CD4-positive, alpha-beta T cell treated with Interleukin-6 at 100 ng/mL for 8 hours (primary cell): ENCODE measurements at regions not wholly inside any gene's neighbourhood (a gene's known extent, or its start where the extent isn't known, plus 50 kb on each side); places are given as distances from the start of the nearest gene placed in this dataset.

ENCODE experiments used
- DNase-seq: peaks from one replicate; pipeline ENCODE4 v3.0.0-alpha.2; 2020; ENCODE audit warnings: mixed read lengths, low spot score

GRCh38 chr22:27144321-27144720, 486.9 kb downstream of the MIAT start:
- no peak for DNase-seq

DNA sequence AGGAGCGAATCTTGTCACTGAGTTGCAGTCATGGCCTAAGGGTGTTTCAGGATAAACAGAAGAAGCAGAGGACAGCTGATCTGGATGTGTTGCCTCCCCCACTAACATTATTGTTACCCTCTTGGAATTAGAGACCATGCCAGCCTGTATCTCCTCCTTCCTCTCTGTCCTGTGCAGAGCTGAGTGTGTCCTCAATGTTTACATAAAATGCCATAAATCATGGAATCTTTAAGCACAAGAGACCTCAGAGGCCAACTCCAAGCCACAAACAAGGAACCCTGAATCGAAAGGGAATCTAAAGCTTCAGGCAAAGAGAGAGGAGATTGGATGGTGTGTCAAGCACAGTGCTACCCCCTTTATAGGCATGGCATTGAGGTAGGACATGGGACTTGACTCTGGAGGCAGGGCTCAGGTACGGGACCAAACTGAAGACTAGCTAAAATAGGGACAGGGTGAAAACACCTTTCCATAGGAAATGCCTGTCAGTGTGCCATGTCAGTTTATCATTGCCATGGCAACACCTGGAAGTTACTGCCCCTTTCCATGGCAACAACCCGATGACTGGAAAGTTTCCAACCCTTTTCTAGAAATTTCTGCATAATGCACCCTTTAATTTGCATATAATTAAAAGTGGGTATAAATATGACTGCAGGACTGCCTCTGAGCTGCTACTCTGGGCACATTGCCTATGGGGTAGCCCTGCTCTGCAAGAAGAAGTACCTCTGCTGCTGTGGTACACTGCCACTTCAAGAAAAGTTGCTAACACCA, 489.7 kb downstream of the MIAT start:
- no peak for DNase-seq

GRCh38 chr22:27148055-27148454, 490.7 kb downstream of the MIAT start:
- no peak for DNase-seq

DNA sequence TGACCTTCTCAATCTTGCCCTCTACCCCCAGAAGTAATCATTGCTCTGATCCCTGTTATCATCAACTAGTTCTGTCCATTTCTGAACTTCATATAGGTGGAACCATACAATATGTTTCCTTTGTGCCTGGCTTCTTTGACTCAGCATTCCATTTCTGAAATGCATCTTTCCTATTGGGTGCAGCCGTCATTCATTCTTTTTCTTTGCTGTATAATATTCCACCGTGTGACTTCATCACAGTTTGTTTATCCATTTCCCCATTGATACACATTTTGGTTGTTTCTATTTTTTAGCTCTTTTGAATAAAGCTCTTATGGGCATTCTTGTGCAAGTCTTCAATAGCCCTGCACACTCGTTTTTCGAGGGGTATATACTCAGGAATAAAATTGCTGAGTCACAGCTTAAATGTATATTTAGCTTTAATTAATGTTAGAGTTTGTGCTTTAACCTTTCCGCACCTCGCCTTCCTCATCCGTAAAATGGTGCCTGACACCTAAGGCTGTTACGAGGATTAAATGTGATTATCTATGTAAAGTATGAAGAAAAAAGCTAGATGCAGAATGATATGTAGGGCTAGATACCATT, 491.6 kb downstream of the MIAT start:
- DNase-seq, result no peak

DNA sequence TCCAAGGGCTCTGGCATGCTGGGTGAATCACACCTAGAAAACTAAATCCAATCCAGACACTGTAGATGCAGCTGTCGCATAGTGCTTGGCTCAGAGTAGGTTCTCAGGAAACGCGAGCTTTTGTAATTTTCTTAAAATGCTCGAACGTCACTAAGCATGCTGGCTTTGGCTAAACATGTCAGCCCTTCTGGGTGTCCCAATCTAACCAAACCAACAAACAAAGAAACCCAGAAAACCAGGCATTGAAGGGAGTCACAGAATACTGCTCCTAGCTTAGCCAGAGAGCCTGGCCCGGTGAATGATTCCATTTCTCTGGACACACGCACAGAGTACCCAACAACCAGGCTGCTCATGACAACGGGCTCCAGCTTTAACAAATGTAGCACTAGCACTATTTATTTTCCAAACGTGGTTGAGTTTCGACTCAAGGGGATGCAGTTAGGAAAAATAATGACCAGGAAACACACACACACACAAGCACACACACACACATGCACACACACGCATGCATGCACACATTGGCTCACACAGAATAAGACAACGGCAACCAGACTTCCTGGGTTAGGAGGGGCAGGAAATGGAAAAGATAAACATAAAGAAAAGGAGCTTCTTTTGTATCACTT, 492.6 kb downstream of the MIAT start:
- DNase-seq, result no peak

- no peak for DNase-seq
Observed at GRCh38 chr22:27150544-27150941, 493.2 kb downstream of the MIAT start.

- no peak for DNase-seq
Observed at GRCh38 chr22:27151407-27151806, 494.0 kb downstream of the MIAT start.

- DNase-seq, result no peak
Observed at GRCh38 chr22:27152033-27152432, 494.6 kb downstream of the MIAT start.

DNA sequence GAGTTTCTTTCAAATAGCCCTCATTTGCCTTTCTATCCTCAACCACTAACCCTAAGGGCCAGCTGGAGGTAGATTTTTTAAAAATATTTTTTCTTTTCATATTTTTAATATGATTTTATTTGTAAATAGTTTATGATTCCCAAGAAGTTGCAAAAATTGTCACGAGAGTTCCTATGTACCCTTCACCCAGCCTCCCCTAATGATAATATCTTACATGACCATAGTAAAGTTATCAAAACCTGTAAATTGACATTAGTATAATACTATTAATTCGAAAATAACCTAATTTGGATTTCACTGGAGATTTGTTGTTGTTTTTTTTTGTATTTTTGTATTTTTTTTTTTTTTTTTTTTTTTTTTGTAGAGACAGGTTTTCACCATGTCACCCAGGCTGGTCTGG, 495.5 kb downstream of the MIAT start:
- DNase-seq, result no peak

GRCh38 chr22:27153386-27153785, 496.0 kb downstream of the MIAT start:
- no peak for DNase-seq

GRCh38 chr22:27154717-27155116, 497.3 kb downstream of the MIAT start:
- DNase-seq, result no peak

DNA sequence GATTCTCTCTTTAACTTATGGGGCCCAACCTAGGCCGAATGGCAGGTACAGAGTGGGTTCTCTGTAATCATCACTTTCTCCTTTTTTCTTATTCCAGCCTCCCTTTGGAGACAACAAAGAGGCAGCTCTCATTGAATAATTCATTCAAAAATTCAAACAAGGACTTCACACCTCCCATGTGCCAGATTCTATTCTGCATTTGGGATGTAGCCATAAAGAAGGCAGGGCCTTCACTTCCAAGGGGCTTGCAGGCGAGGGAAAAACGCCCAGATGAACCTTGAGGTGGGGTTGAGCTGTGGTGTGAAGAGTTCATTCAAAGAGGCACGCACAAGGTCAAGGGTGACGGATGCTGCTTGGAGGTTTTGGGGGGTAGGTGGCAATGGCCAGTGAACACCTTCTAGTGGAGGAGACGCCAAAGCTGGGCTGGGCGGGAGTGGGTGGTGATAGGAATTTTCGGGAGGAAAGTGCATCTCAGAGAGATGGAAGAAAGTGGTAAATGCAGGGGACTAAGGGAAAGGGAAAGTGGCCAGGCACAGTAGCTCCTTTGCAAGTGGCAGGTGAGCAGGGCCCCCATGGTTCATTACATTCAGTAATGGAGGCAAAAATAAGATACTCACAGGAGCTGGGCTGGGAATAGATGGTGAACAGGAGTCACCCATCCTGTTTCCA, 499.6 kb downstream of the MIAT start:
- DNase-seq, result no peak

- DNase-seq, result no peak
Observed at GRCh38 chr22:27157666-27158370, 500.4 kb downstream of the MIAT start.

GRCh38 chr22:27159016-27159415, 501.6 kb downstream of the MIAT start:
- no peak for DNase-seq

DNA sequence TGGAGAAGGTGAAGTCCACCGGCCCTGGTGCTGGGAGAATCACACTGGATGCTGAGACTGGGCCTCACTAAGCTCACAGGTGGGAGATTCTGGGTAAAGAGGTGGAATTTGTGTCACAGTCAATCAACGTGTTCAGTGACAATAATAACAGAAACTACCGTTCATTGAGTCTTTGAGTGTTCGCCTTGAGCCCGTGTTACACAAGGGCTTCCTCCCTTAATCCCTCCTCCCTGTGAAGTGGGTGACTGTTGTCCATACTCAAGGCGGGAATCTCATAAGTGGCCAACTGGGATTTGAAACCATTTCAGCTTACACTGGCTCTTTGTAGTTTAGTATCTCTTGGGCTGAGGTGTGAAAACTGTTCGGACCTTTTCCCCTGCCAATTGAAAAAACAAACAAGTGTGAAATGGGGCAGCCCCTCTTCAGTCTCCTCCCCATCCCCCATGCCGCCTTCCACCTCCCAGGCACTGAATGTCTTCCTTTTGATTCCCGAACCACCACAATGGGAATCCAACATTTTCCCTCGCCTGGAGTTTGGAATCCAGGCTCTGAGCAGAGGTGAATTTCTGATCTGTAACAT, 502.4 kb downstream of the MIAT start:
- no peak for DNase-seq

- DNase-seq, result no peak
Observed at GRCh38 chr22:27163162-27164137, 506.1 kb downstream of the MIAT start.

- DNase-seq, result no peak
Observed at GRCh38 chr22:27164781-27165503, 507.6 kb downstream of the MIAT start.

DNA sequence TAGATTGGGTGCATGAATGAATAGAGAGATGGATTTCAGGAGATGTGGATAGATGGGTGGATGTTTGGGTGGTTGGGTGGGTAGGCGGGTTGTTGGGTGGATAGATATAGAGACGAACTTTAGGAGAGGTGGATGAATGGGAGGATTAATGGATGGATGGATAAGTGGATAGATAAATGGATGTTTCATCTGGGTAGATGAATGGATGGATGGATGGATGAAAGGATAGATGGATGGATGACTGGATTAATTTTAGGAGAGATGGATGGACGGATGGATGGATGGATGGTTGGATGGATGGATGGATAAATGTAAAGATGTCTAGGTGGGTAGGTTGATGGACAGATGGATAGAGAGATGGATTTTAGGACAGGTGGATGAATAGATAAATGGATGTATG, 511.3 kb downstream of the MIAT start:
- no peak for DNase-seq

GRCh38 chr22:27170491-27170890, 513.1 kb downstream of the MIAT start:
- no peak for DNase-seq

- no peak for DNase-seq
Observed at GRCh38 chr22:27171212-27171611, 513.8 kb downstream of the MIAT start.
